ENCODE measurements at regions not wholly inside any gene's neighbourhood (a gene's known extent, or its start where the extent isn't known, plus 50 kb on each side); places are given as distances from the start of the nearest gene placed in this dataset.

GRCh38 chr6:163730246-163731210 lies 316.0 kb downstream of the QKI start:
- no peaks in the 10 kb centered on the region for H3K9me3 ChIP-seq (ENCODE audit: control insufficient read depth, low read depth, low read length)
- no peak overlapping the region for H2BK120ac ChIP-seq (ENCODE audit: low read depth, low read length, poor library complexity, severe bottlenecking)
- H3K4me3 Mint-ChIP-seq = no peak overlapping the region
- no peaks in the 10 kb centered on the region for H3K23me2 ChIP-seq (ENCODE audit: insufficient read length, low read depth, low read length, poor library complexity, severe bottlenecking)
- no peak overlapping the region; the same call in 1 of the 2 replicates for H3K14ac ChIP-seq (ENCODE audit: insufficient read depth, low read length)
- H2BK5ac ChIP-seq (ENCODE audit: insufficient read length, low read length) = no peak overlapping the region
- H3K4ac ChIP-seq (ENCODE audit: low read depth, low read length) = no peak overlapping the region
- no peaks in the 10 kb centered on the region for H3K27me3 Mint-ChIP-seq (ENCODE audit: low read depth)
- H2BK15ac ChIP-seq (ENCODE audit: low read depth, low read length) = no peak overlapping the region
- H3K27me3 ChIP-seq (ENCODE audit: insufficient read depth, low read length) = no peaks in the 10 kb centered on the region
- H2AK5ac ChIP-seq (ENCODE audit: insufficient read length, low read length) = no peak overlapping the region
- no peak overlapping the region for H4K8ac ChIP-seq (replicated peaks; ENCODE audit: insufficient read length, low read depth, low read length)
- H3K79me2 ChIP-seq (ENCODE audit: insufficient read depth, low read length) = no peaks in the 10 kb centered on the region
- no peak overlapping the region for H3K27ac ChIP-seq (ENCODE audit: insufficient read length, low read depth, low read length)
- H3K36me3 Mint-ChIP-seq (ENCODE audit: insufficient read depth in 1 of 3, low read depth in 3 of 3) = no peaks in the 10 kb centered on the region
- peaks cover 0 to 3% of the 10 kb centered on the region in 2 experiments; a peak in 2 of 4 replicates for H3K4me1 Mint-ChIP-seq
- H3K9me3 Mint-ChIP-seq = no peaks in the 10 kb centered on the region
- TF ChIP-seq CTCF (conservative IDR thresholded peaks at IDR 0.05) = no peak
- no CpG with 5 or more reads among the region's 21 CpGs for WGBS (ENCODE audit: extremely low coverage, insufficient read length, low lambda C conversion rate)
- no peak for DNase-seq
- no peak overlapping the region for H4K91ac ChIP-seq (ENCODE audit: insufficient read length, low read depth, low read length)
- H3K4me1 ChIP-seq (ENCODE audit: insufficient read depth, low read length) = no peaks in the 10 kb centered on the region
- H3K27ac Mint-ChIP-seq = peak overlapping the region in 1 of 3 experiments; percentile 70; a peak in 2 of 7 replicates
- H2BK12ac ChIP-seq (ENCODE audit: insufficient read length, low read depth, low read length) = no peak overlapping the region
- no peak overlapping the region for H2BK20ac ChIP-seq (ENCODE audit: low read depth, low read length, poor library complexity, severe bottlenecking)
- no peaks in the 10 kb centered on the region for H4K20me1 ChIP-seq (ENCODE audit: control insufficient read depth, insufficient read depth, insufficient read length)
- no peak overlapping the region for H3K4me2 ChIP-seq (ENCODE audit: insufficient read depth, insufficient read length, low read length)
- H3K79me1 ChIP-seq (ENCODE audit: insufficient read depth, low read depth, low read length, poor library complexity, severe bottlenecking) = no peaks in the 10 kb centered on the region
- H4K5ac ChIP-seq (ENCODE audit: insufficient read length, low read depth, low read length) = no peak overlapping the region
- H3T11ph ChIP-seq (ENCODE audit: low read length) = no peak overlapping the region
- no peak overlapping the region for H3K9ac ChIP-seq (ENCODE audit: extremely low read depth, insufficient read length, low read length)
- no peak overlapping the region for H3K18ac ChIP-seq (ENCODE audit: insufficient read length, low read depth, low read length)
- no peak overlapping the region for H3K56ac ChIP-seq (ENCODE audit: insufficient read length, low read depth, low read length)
- no peak overlapping the region for H2AFZ ChIP-seq (ENCODE audit: low read length)
- no peak overlapping the region for H3K23ac ChIP-seq (ENCODE audit: insufficient read length, low read depth, low read length)

Measured in H9 (cell line).